ENCODE measurements at regions not wholly inside any gene's neighbourhood (a gene's known extent, or its start where the extent isn't known, plus 50 kb on each side); places are given as distances from the start of the nearest gene placed in this dataset.

GRCh38 chr11:37107831-37108230 is 509.8 kb upstream of the RAG2 start:
- Mint-ChIP-seq H3K4me1 (no peaks in the 10 kb centered on the region), H3K27me3 (ENCODE audit: low read depth) (peaks cover 11% of the 10 kb centered on the region), H3K36me3 (peaks cover 63% of the 10 kb centered on the region), H3K9me3 (peaks cover 87% of the 10 kb centered on the region), H3K4me3 (no peak overlapping the region), H3K27ac (no peak overlapping the region)
- TF ChIP-seq ZBTB43 (CRISPR knock-in tag; IDR thresholded peaks at IDR 0.05) (no peak), SMAD3 (CRISPR knock-in tag; IDR thresholded peaks at IDR 0.05; ENCODE audit: borderline replicate concordance) (no peak), ELF4 (CRISPR knock-in tag; IDR thresholded peaks at IDR 0.05; ENCODE audit: low read depth) (no peak), ZSCAN18 (CRISPR knock-in tag; IDR thresholded peaks at IDR 0.05) (no peak), HMGA2 (CRISPR knock-in tag; IDR thresholded peaks at IDR 0.05) (no peak), ZNF121 (CRISPR knock-in tag; IDR thresholded peaks at IDR 0.05) (no peak), PREB (CRISPR knock-in tag; IDR thresholded peaks at IDR 0.05; ENCODE audit: borderline replicate concordance) (no peak), KAT7 (CRISPR knock-in tag; IDR thresholded peaks at IDR 0.05; ENCODE audit: borderline replicate concordance) (no peak), ARID4B (CRISPR knock-in tag; IDR thresholded peaks at IDR 0.05; ENCODE audit: borderline replicate concordance) (no peak), HMGXB4 (CRISPR knock-in tag; IDR thresholded peaks at IDR 0.05) (no peak), FOXK1 (CRISPR knock-in tag; IDR thresholded peaks at IDR 0.05) (no peak), SP1 (CRISPR knock-in tag; conservative IDR thresholded peaks at IDR 0.05) (no peak)
- CTCF ChIA-PET = no interaction called here
- POLR2A ChIA-PET = no interaction called here
- DNase-seq (ENCODE audit: low spot score) (no peak), ATAC-seq (no peak)

- CTCF ChIA-PET = no interaction called here
- peaks cover 63% of the 10 kb centered on the region for H3K36me3 Mint-ChIP-seq
- no peak overlapping the region for H3K4me3 Mint-ChIP-seq
- POLR2A ChIA-PET = no interaction called here
- ATAC-seq (no peak), DNase-seq (ENCODE audit: low spot score) (no peak)
- no peaks in the 10 kb centered on the region for H3K4me1 Mint-ChIP-seq
- H3K9me3 Mint-ChIP-seq = peaks cover 88% of the 10 kb centered on the region
- H3K27me3 Mint-ChIP-seq (ENCODE audit: low read depth) = peaks cover 15% of the 10 kb centered on the region
- H3K27ac Mint-ChIP-seq = no peak overlapping the region
- TF ChIP-seq STAT6 (CRISPR knock-in tag; conservative IDR thresholded peaks at IDR 0.05; ENCODE audit: low read depth) (no peak), CDX4 (CRISPR knock-in tag; IDR thresholded peaks at IDR 0.05; ENCODE audit: borderline replicate concordance) (no peak), NFATC4 (CRISPR knock-in tag; IDR thresholded peaks at IDR 0.05) (no peak), CTCF (IDR thresholded peaks at IDR 0.05) (no peak), FOXP1 (CRISPR knock-in tag; IDR thresholded peaks at IDR 0.05; ENCODE audit: borderline replicate concordance) (no peak), ATF2 (CRISPR knock-in tag; IDR thresholded peaks at IDR 0.05; ENCODE audit: borderline replicate concordance, low read depth) (no peak)
These were observed 509.4 kb upstream of the RAG2 start for GRCh38 chr11:37107415-37107814.

Measured in WTC11 (cell line).